GM13976 (cell line): ENCODE measurements at regions not wholly inside any gene's neighbourhood (a gene's known extent, or its start where the extent isn't known, plus 50 kb on each side); places are given as distances from the start of the nearest gene placed in this dataset.

Experiments used
- DNase-seq: peaks from one replicate; pipeline ENCODE4 v3.0.0; 2012; ENCODE audit warnings: low spot score
- CTCF ChIP-seq: IDR thresholded peaks from 2 replicates; pipeline ENCODE4 v1.5.1; 2012; ENCODE audit warnings: borderline replicate concordance, mild to moderate bottlenecking; ENCODE audit not compliant: insufficient read depth; ENCODE audit errors: extremely low read depth, missing control alignments, control extremely low read depth
- in situ Hi-C: fragments of 300-500 bp; cut with MboI; formaldehyde crosslinking; loops from one replicate; pipeline ENCODE4 v1.12.0; 2022; ENCODE audit warnings: low sequenced_read_pairs, mixed read lengths, inconsistent platforms; ENCODE audit not compliant: unreplicated experiment

GRCh38 chr2:48107326-48107925 lies 201.1 kb upstream of the FBXO11 start:
- in situ Hi-C loops = no loop called here
- no peak for DNase-seq
- TF ChIP-seq CTCF = no peak

GRCh38 chr2:48108455-48108854 lies 202.2 kb upstream of the FBXO11 start:
- DNase-seq = no peak
- in situ Hi-C loops = no loop called here
- TF ChIP-seq CTCF = no peak

GRCh38 chr2:48109491-48110204 lies 203.3 kb upstream of the FBXO11 start:
- TF ChIP-seq CTCF = no peak
- DNase-seq = no peak
- in situ Hi-C loops = no loop called here

- TF ChIP-seq CTCF = no peak
- in situ Hi-C loops = no loop called here
- DNase-seq = no peak
These were observed 204.0 kb upstream of the FOXN2 start for GRCh38 chr2:48110492-48110891.

- no peak for DNase-seq
- in situ Hi-C loops = no loop called here
- no peak for TF ChIP-seq CTCF
These were observed 201.4 kb upstream of the FOXN2 start for GRCh38 chr2:48112911-48113680.

- in situ Hi-C loops = no loop called here
- no peak for DNase-seq
- TF ChIP-seq CTCF = no peak
These were observed 200.7 kb upstream of the FOXN2 start for GRCh38 chr2:48113767-48114166.
